ENCODE measurements at regions not wholly inside any gene's neighbourhood (a gene's known extent, or its start where the extent isn't known, plus 50 kb on each side); places are given as distances from the start of the nearest gene placed in this dataset.

GRCh38 chr5:124156415-124156996, 589.9 kb downstream of the ZNF608 start:
- Histone ChIP-seq H3K4me3 (no peak overlapping the region), H3K9me3 (peaks cover 0 to 22% of the 10 kb centered on the region in 2 donors), H3K27ac (peak overlapping the region; percentile 44 to 45), H3K4me1 (no peaks in the 10 kb centered on the region), H3K36me3 (no peaks in the 10 kb centered on the region), H3K27me3 (no peaks in the 10 kb centered on the region)
- TF ChIP-seq, protein P1, sequence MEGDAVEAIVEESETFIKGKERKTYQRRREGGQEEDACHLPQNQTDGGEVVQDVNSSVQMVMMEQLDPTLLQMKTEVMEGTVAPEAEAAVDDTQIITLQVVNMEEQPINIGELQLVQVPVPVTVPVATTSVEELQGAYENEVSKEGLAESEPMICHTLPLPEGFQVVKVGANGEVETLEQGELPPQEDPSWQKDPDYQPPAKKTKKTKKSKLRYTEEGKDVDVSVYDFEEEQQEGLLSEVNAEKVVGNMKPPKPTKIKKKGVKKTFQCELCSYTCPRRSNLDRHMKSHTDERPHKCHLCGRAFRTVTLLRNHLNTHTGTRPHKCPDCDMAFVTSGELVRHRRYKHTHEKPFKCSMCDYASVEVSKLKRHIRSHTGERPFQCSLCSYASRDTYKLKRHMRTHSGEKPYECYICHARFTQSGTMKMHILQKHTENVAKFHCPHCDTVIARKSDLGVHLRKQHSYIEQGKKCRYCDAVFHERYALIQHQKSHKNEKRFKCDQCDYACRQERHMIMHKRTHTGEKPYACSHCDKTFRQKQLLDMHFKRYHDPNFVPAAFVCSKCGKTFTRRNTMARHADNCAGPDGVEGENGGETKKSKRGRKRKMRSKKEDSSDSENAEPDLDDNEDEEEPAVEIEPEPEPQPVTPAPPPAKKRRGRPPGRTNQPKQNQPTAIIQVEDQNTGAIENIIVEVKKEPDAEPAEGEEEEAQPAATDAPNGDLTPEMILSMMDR (IDR thresholded peaks at IDR 0.05), result no peak
- TF ChIP-seq POLR2A (IDR thresholded peaks at IDR 0.05), result no peak
- intact Hi-C loops (cut with DNase I; ENCODE audit: low total_unique reads), result no loop called here
- DNase-seq, result no peak

DNA sequence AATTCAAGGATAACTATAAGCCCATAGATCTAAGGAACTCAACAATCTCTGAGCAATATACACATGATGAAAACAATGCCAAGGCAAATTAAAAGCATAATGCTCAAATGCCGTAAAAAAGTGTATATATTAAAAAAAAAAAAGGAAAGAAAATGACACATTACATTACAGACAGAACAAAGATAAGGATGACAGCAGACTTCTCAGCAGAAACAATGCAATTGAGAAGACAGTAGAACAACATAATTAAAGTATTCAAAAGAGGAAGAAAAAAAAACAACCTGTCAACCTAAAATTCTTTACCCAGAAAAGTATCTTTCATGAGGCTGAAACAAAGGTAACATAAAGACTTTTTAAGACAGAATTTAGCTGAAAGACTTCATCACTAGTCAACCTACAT, 591.7 kb downstream of the ZNF608 start:
- TF ChIP-seq, protein P1 (IDR thresholded peaks at IDR 0.05), result no peak
- no peak for TF ChIP-seq POLR2A (IDR thresholded peaks at IDR 0.05)
- no peaks in the 10 kb centered on the region for H3K4me1 ChIP-seq
- H3K4me3 ChIP-seq, result no peak overlapping the region
- no peaks in the 10 kb centered on the region for H3K36me3 ChIP-seq
- no peaks in the 10 kb centered on the region for H3K27me3 ChIP-seq
- DNase-seq, result no peak
- no peak overlapping the region for H3K27ac ChIP-seq
- peaks cover 0 to 22% of the 10 kb centered on the region in 2 donors for H3K9me3 ChIP-seq
- intact Hi-C loops (cut with DNase I; ENCODE audit: low total_unique reads), result no loop called here

- H3K36me3 ChIP-seq, result no peaks in the 10 kb centered on the region
- no peak overlapping the region for H3K4me3 ChIP-seq
- H3K4me1 ChIP-seq, result no peaks in the 10 kb centered on the region
- H3K27me3 ChIP-seq, result no peaks in the 10 kb centered on the region
- no peak for DNase-seq
- H3K27ac ChIP-seq, result no peak overlapping the region
- H3K9me3 ChIP-seq, result peaks cover 0 to 22% of the 10 kb centered on the region in 2 donors
- intact Hi-C loops (cut with DNase I; ENCODE audit: low total_unique reads), result no loop called here
- TF ChIP-seq, protein P1 (IDR thresholded peaks at IDR 0.05), result no peak
- TF ChIP-seq POLR2A (IDR thresholded peaks at IDR 0.05), result no peak
Observed at GRCh38 chr5:124153588-124153987, 592.9 kb downstream of the ZNF608 start.

DNA sequence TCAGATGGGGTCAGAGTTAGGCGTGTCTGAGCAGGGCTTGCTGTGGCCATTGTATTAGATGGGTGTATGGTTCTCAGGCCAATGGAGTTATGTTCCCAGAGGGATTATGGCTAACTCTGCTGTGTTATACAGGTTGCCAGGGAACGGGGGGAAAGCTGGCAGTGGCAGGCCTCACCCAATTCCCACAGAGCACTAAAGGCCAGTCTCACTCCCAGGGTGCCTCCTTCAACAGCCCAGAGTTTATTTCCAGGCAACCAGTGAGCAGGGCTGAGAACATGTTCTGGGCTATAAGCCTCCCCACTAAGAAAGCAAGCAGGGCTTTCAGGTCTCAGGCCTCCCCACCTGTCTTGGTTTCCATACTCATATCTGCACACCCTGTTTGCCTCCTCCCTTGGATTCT, 597.9 kb downstream of the ZNF608 start:
- no peaks in the 10 kb centered on the region for H3K36me3 ChIP-seq
- no peaks in the 10 kb centered on the region for H3K27me3 ChIP-seq
- intact Hi-C loops (cut with DNase I; ENCODE audit: low total_unique reads), result no loop called here

DNA sequence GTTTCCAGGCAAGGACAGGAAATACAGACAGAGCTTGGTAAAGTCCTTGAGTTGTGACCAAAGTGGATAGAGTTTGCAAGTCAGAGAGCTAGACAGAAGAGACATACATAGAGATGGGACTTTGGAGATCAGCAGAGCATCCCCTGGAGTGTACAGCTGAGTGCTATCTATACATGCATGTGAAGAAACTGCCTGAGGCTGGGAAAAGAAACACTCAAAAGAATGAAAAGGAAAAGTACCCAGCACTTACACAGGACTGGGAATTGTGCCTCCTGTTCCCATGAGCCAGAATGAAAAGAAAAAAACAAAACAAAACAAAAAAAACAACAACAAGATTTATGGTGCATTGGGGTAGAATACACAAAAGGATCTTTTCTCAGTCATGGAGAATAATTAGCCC, 606.4 kb downstream of the ZNF608 start:
- H3K4me3 ChIP-seq, result no peak overlapping the region
- H3K9me3 ChIP-seq, result no peaks in the 10 kb centered on the region
- no peaks in the 10 kb centered on the region for H3K27me3 ChIP-seq
- intact Hi-C loops (cut with DNase I; ENCODE audit: low total_unique reads), result no loop called here
- no peaks in the 10 kb centered on the region for H3K36me3 ChIP-seq
- DNase-seq, result no peak
- H3K4me1 ChIP-seq, result no peaks in the 10 kb centered on the region
- TF ChIP-seq, protein P1 (IDR thresholded peaks at IDR 0.05), result no peak
- H3K27ac ChIP-seq, result no peak overlapping the region

More for the DNA sequence above, 597.9 kb downstream of the ZNF608 start:
- Histone ChIP-seq H3K9me3 (peaks cover 0 to 7% of the 10 kb centered on the region in 2 donors), H3K4me1 (no peaks in the 10 kb centered on the region), H3K4me3 (no peak overlapping the region), H3K27ac (no peak overlapping the region)
- TF ChIP-seq, protein P1 (IDR thresholded peaks at IDR 0.05), result no peak
- no peak for TF ChIP-seq POLR2A (IDR thresholded peaks at IDR 0.05)
- no peak for DNase-seq

All from uterus (tissue), 3 donors.